Superior temporal gyrus (tissue), 1 donor: ENCODE measurements at regions not wholly inside any gene's neighbourhood (a gene's known extent, or its start where the extent isn't known, plus 50 kb on each side); places are given as distances from the start of the nearest gene placed in this dataset.
"Not testable (repeated sequence)": the region's sequence is repeated elsewhere in the genome, so short reads cannot be mapped to it uniquely, and the experiment has no call there.

Experiments used
- DNase-seq: peaks from one replicate; pipeline ENCODE4 v3.0.0-alpha.2; 2016; ENCODE audit errors: extremely low spot score

GRCh38 chr7:155953781-155954549, 141.7 kb upstream of the SHH start:
- DNase-seq, result no peak

GRCh38 chr7:155953501-155953778, 141.2 kb upstream of the SHH start:
- DNase-seq, result no peak

- no peak for DNase-seq
These were observed 139.4 kb upstream of the SHH start for GRCh38 chr7:155951554-155952158.

- no peak for DNase-seq
These were observed 138.8 kb upstream of the SHH start for GRCh38 chr7:155950898-155951553.

- DNase-seq, result no peak
These were observed 136.6 kb upstream of the SHH start for GRCh38 chr7:155948845-155949244.

- DNase-seq, result no peak
These were observed 136.2 kb upstream of the SHH start for GRCh38 chr7:155948423-155948822.

- DNase-seq, result no peak
These were observed 134.8 kb upstream of the SHH start for GRCh38 chr7:155947051-155947450.

GRCh38 chr7:155945670-155946325, 133.5 kb upstream of the SHH start:
- no peak for DNase-seq

- no peak for DNase-seq
These were observed 132.6 kb upstream of the SHH start for GRCh38 chr7:155944901-155945300.

- no peak for DNase-seq
These were observed 131.1 kb upstream of the SHH start for GRCh38 chr7:155943251-155943899.

- no peak for DNase-seq
These were observed 130.1 kb upstream of the SHH start for GRCh38 chr7:155942226-155942950.

GRCh38 chr7:155941688-155942087, 129.4 kb upstream of the SHH start:
- no peak for DNase-seq

GRCh38 chr7:155939350-155939749, 127.1 kb upstream of the SHH start:
- no peak for DNase-seq

- no peak for DNase-seq
These were observed 125.9 kb upstream of the SHH start for GRCh38 chr7:155938129-155938528.

- no peak for DNase-seq
These were observed 123.5 kb upstream of the SHH start for GRCh38 chr7:155935726-155936125.

GRCh38 chr7:155935005-155935557, 122.8 kb upstream of the SHH start:
- DNase-seq, result no peak

- not testable (repeated sequence) for DNase-seq
These were observed 120.1 kb upstream of the SHH start for GRCh38 chr7:155932324-155932723.

GRCh38 chr7:155931396-155932085, 119.3 kb upstream of the SHH start:
- DNase-seq, result no peak

- no peak for DNase-seq
These were observed 118.3 kb upstream of the SHH start for GRCh38 chr7:155930527-155930926.

GRCh38 chr7:155930061-155930460, 117.8 kb upstream of the SHH start:
- DNase-seq, result no peak

- DNase-seq, result no peak
These were observed 116.3 kb upstream of the SHH start for GRCh38 chr7:155928583-155928982.
